HG02571 (cell line): ENCODE measurements at regions not wholly inside any gene's neighbourhood (a gene's known extent, or its start where the extent isn't known, plus 50 kb on each side); places are given as distances from the start of the nearest gene placed in this dataset.
"Not testable (repeated sequence)": the region's sequence is repeated elsewhere in the genome, so short reads cannot be mapped to it uniquely, and the experiment has no call there.

Experiments used
- ATAC-seq: cut with Tn5 transposase; IDR thresholded peaks from one replicate; pipeline ENCODE4 v1.9.1; 2021; ENCODE audit warnings: mild to moderate bottlenecking, moderate library complexity; ENCODE audit not compliant: unreplicated experiment

DNA sequence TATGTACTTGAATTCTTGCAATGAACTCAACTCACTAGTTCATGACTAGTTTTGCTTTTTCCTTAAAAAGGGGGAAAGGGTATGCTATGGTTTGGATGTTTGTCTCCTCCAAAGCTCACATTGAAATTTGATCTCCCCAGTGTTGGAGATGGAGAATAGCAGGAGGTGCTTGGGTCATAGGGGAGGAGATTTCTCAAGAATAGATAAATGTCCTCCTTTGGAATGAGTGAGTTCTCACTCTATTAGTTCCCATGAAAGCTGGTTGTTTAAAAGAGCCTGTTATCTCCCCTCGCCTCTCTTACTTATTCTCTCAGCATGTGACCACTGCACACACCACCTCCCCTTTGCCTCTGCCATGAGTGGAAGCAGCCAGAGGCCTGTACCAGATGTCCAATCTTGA is 109.4 kb upstream of the INTU start:
- no peak for ATAC-seq

DNA sequence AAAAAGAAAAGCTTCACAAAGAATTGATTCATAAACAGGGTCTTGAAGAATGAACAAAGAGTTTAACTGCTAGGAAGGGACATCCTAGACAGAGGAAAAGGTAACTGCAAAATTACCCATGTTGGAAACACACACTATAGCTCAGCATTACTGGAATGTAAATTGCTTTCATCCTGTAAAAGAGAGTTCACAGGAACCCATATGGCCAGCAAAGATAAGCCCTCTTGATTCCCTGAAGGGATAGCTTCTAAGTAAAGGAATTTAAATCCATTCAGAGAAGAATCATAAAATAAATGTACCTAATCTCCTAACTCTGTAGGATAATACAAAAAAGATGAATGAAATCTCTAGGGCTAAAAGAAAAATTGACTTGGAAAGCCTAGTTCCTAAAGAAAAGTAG is 107.1 kb upstream of the INTU start:
- no peak for ATAC-seq

DNA sequence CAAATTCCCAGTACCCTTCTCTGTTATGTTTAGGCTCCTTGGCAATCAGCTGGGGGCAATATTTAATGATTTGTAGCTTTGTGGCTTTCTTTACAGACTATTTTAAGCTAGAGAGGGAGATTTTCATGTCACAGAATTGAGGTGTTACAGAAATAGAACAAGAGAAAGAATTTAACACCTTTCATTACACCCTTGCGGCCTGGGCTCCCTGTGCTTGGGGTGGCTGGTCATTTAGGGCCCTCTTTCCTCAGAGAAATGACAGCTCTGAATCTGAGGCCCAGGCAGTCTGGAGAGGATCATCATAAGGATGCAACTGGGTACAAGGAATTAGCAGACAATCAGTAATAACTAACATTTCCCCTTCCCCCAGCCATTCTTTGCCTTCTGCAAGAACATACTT is 104.5 kb upstream of the INTU start:
- no peak for ATAC-seq

DNA sequence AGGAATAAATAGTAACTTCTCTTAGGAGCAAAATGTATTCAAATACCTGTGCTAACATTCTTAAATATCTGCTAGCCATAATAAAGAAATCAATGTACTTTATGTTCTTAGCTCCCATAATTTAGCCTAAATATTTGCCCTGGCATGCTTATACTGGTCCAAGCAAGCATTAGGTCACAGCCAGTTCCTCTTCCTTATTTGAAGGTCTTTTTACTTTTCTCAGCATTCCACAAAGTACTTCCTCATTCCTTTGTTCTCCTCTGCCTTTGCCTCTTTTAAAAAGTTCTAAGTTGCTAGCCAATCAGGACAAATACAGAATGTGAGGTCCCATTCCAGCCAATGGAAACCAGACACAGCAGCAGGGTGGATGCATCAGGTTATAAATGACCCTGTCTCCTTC is 102.9 kb upstream of the INTU start:
- not testable (repeated sequence) for ATAC-seq

DNA sequence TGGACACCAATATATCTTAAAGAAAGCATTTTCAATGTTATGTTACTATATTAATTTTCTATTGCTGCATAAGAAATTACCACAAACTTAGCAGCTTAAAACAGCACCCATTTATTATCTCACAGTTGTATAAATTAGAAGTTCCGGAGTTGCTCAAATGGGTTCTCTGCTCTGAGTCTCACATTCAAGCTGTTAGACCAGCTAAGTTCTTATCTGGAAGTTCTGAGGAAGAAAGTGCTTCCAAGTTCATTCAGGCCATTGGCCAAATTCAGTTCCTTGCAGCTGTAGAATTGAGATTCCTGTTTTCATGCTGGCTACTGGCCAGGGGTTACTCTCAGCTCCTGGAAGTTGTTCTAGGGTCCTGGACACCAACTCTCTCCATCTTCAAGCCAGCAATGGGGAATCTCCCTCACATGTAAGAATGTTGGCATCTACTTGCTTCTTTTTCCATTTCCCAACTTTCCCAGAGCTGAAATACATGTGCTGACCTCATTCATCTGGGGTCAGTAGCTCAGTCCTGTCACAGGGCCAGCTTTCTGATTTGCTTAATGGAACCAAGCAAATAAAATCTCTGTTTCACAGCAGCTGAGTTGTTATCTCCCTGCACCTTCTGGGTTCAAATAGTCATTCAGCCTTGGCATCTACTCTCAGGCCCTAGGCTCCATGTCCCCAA is 99.6 kb upstream of the INTU start:
- no peak for ATAC-seq

DNA sequence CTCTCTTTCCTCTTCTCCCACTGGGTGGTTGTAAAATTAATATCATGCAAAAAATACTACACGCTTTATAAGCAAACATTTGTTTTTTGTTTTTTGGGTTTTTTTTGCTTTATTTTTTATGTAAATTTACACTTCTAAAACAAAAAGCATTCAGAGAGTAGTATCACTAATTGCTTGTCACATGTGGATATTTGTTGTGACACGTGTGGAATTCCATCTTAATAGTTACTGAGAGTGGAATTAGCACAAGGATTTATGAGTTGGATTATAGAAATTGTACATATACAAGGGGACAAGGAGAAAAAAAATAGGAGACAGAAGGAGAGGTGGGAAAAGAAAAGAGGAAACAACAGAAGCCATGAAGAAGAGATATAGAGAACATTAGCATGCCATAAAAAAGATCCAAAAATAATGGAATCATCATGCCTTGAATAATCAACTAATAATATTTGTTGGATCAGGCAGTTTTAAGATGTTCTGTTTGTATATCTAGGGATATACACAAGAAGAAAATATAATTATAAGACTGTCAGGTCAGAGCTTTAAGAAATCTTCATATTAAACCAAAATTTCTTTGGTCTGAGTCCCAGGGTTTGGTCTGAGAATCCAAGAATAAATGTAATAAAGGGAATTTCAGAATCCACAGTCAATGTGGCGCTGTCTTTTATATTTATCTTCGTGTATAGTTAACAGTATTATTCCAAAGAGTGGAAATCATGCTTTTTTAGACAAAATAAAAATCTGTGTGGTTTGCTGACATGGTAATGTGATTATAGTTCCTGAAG is 98.5 kb upstream of the INTU start:
- no peak for ATAC-seq

DNA sequence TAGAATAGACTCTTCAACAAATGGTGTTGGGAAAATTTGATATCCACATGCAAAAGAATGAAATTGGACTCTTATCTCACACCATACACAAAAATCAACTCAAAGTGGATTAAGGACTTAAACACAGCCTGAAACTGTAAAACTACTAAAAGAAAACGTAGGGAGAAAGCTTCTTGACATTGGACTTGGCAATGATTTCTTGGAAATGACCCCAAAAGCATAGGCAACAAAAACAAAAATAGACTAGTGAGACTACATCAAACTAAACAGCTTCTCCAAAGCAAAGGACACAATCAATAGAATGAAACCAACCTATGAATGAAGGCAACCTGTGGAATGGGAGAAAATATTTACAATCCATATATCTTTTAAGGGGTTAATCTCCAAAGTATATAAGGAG is 94.7 kb upstream of the INTU start:
- no peak for ATAC-seq

DNA sequence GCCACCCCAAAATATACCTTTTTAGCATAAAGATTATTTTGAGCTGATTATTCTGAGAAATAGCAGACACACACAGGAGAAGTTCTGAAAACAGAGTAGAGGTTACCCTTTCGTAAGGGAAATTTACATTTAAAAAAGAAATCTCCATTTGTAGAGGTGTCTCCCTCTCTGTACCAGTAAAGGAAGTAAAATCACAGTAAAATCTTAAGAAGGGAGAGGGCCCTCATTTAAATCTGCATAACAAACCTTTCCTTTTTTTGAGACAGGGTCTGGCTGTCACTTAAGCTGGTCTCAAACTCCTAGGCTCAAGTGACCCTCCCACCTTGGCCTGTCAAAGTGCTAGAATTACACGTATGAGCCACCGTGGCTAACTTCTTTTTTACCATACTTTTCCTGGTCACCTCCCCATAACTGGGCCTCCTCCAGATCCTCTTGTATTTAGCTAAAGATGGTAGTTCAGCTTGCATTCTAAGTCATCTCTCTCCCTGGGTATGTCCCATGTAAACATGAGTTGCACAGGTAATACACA is 92.2 kb upstream of the INTU start:
- ATAC-seq = no peak

DNA sequence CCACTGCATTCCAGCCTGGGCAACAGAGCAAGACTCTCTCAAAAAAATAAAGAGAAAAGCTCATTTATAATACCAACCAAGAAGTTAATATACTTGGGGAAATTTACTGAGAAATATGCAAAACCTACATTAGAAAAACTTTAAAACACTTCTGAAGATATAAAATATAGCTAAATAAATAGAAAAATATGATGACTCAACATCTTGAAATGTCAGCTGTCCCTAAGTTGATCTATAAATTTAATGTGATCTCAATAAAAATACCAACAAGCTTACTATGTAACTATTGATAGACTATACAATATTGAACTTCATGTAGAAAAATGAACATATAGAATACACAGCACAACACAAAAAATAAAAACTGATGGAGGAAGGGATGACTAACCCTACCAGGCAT is 87.5 kb upstream of the INTU start:
- no peak for ATAC-seq

DNA sequence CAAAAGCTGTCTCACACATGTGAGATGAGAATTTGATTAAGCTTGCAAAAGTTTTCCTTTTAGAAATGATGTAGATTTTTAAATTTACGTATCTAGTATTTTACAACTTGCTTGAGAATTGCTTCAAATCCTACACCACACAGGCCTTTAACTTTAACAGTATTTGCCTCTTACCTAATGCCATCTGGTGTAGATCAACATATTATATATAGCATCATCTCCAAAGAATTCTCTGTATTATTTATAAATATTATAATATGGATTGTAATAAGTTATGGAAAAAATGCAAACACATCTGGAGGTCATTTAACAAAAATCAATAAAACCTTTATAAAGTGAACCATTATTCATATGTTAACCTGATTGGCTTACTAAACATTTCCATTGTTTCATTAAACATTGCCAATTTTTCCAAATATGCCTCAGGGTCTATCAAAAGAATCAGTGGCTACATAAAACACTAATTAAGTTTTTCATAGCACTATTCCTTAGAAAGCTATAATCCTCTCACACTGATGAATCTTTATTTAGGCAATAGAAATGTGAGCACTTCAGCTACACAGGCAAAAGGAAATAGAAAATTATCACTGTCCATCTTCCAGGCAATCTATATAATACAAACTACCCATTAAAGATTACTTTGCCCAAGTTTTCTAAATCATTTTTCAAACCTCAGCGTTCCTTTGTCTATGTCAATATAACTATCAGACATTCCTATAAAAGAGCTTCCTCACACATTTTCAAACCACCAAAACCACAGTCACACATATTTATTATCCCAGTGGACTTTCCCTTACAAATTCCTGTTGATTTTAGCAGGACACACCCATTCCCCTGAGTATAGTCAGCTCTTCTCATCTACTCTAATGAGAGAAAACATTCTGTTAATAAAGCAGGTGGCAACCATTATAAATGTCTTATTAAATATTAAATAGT is 83.5 kb upstream of the INTU start:
- no peak for ATAC-seq

DNA sequence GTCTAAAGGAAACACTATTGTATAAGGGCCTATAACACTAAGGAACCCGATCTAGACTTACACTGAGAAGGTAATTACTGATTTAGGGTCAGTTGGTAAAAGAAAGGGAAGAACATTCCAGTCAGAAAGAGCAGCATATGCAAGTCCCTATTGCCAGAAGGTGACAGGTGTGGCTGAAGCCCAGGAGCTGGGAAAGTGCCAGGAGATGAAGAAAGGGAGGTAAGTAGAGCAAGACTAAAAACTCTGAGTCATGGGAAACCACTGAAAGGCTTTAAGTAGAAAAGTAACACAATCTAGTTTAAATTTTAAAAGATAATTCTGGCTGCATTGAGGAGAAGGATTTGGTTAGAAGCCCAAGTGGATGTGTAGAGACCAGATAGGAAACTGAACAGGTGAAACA is 77.7 kb upstream of the INTU start:
- ATAC-seq = no peak

DNA sequence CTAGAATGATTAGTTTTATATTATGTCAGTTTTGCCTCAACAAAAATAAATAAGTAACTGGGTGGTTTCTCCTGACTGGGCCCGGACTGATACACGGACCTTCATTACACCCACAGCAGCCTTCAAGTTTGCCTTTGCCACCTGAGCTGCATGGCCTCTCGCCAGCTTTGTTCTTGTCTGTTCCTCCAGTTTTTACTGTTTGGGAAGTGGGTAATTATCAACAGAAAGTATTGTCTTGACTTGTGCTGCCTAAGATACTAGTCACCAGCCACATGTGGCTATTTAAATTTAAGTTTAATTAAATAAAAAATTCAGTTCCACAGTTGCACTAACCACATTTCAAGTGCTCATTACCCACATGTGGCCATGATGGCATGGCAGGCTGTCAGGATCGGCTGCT is 74.7 kb upstream of the INTU start:
- ATAC-seq = no peak

DNA sequence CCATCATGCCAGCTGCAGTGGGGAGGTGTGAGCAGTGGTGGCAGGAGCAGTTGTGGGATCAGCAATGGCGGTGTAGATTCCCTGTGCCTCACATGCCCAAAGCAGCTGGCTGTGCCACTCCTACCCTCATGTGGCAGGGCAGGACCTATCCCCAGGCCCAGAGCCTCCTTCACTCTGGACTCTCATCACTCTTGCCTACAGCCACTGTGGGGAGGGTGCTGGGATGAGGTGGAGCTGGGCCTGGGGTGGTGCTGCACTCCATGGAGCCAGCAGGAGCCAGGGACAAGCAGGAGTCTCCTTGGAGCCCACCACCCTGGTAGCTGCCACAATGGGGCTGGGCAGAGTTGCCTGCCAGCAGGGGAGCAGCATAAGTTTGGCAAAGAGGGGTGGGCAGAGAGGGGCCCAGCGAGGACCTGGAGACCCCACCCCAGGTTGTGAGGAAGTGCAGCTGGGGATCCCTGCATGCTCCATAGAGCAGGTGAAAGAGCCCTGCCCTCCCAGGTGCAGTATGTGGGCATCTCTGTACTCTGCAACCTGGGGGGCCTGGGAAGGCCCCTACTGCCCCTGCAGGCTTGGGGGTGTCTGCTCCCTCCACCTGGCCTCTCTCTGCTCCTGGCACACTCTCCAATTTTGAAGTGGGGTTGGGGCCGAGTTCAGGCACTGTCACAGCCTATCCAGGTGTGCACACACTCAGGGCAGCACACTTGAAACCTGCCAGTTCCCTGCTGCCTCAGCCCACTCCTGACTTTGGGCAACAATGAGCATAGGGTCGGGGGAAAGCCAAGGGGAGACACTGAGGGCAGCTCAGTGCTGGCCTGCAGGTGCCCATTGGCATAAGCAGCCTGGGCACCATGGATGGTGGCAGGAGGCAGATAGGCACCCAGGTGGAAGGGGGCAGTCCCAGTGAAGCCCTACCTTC is 74.0 kb upstream of the INTU start:
- no peak for ATAC-seq

DNA sequence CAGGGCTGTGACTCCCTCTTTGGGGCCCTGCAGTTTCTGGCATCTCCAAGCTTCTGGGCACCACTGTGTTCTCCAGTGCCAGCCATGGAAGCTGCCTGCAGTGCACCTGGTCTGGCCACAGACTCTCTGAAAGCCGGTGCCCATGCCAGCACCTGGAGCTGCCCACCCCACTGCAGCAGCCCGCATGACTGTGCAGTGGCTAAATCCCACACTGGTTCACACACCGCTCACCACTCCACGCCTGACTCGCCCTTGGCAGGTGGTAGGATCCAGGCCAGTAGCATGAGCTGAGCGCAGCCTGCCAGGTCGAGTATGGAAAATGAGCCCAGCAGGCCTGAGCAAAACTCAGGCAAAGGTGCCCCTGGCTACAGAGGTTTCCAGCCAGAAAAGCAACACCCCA is 72.8 kb upstream of the INTU start:
- no peak for ATAC-seq

DNA sequence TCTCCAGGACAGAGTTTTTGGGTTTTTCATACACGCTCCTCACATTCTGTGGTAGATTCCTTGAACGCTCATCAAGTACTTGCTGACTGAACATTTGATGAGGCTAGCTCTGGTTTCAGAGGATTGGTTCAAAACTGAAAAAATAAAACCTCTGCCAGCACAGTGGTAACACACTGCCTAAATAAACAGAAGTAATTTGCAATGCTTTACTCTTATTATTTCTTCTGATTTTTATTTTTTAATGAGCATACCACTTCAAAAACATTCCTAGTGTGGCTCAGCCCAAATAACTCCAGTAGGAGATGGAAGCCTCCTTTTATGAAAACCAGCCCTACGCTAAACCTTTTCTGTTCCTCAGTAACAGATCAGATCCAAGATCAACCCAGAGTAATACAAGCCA is 72.0 kb upstream of the INTU start:
- no peak for ATAC-seq

DNA sequence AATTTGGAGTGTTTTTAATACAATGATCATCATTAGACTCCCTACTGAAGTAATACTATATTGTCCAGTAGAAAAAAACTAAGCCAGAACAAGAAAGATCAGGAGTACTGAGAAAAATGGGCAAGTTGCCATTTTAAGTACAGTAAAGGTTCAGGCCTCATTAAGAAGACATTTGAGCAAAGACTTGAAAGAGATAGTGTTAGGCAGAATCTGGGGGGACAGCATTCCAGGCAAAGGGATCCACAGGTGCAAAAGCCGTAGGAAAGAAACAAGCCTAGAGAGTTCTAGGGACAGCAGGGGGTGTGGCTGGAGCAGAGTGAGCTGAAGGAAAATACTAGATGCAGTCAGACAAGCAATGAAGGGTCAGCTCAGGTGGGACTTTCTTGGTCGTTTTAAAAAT is 58.1 kb upstream of the INTU start:
- no peak for ATAC-seq

DNA sequence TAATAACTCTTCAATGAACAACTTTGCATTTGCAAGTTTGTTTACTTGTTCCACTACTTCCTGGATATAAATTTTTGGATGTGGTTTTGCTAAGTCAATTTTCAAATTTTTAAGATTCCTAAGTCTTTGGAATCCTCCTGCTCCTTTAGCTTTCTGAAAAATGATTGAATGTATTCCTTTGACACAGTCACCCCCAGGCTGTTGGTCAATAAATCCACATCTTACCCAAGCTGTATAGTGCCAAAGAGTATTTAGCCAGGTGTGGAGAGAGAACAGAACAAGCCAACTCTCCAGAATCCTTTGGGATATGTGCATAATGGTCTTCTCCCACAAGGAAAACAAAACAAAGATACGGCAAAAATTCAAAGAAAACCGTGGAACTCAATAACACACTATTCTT is 56.9 kb upstream of the INTU start:
- ATAC-seq = no peak

DNA sequence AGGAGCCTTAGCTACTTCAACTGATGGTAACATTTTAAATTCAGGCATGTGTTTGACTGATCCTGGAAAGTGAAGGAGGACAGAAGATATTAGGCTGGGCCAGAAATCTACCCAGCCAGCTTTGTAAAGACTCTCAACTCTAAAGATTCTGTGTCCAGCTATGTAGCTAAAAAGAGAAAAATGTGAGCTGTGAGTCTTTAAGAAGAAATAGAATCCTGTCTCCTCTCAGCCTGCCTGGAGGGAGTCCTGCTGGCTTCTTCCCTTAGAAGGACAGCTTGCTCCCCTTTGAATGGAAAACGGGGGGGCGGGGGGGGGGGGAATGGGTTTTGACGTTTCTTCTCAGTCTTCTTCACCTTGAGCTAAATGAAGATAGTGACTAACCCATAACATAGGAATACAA is 54.3 kb upstream of the INTU start:
- no peak for ATAC-seq

DNA sequence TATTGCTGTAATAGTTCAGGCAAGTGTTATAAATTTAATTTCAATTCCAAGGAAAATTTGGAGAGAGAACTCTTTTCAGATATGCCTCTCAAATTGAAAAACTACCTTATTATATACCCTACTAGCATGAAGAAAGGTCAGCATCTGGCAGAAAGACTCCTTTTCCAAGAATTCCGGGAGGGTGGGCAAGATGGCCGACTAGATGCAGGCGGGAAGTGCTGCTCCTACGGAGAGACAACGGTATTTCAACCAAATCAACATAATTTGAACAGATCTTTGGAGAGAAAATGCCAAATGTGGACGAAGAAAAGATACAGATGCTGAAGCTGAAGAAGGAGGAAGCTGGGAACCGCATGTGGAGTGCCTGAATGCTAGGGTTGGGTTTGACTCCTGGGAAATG is 53.8 kb upstream of the INTU start:
- no peak for ATAC-seq

DNA sequence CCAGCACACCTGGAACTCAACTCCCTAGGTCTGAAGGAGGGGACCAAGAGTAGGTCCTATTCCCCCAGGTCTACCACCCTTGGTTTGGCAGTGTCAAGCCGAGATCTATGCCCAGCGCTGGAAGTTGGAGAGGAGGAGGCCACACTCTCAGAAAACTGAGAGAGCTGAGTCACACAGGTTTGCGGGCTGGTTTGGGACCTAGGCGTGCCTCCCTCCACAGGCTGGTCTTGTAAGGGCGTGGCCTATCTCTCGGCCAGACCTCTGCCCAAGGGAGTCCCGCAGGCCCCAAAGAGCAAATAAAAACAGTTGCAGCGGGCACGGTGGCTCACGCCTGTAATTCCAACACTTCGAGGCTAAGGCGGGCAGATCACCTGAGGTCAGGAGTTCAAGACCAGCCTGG is 52.9 kb upstream of the INTU start:
- ATAC-seq = no peak
